ENCODE measurements at regions not wholly inside any gene's neighbourhood (a gene's known extent, or its start where the extent isn't known, plus 50 kb on each side); places are given as distances from the start of the nearest gene placed in this dataset.

- DNase-seq (ENCODE audit: low read depth, low spot score) (no peak), ATAC-seq (no peak)
- Histone ChIP-seq H3K4me3 (replicated peaks in 1 of 2; ENCODE audit: low read depth in 1 of 2, low read length in 2 of 2) (no peak overlapping the region), H3K27ac (ENCODE audit: low read depth, low read length) (no peak overlapping the region), H4K20me1 (ENCODE audit: insufficient read depth) (no peaks in the 10 kb centered on the region), H3K9ac (ENCODE audit: low read length) (no peak overlapping the region), H3K36me3 (ENCODE audit: control insufficient read depth in 1 of 2, insufficient read depth in 2 of 2, low read length in 2 of 2) (no peaks in the 10 kb centered on the region), H3K27me3 (ENCODE audit: insufficient read depth, low read length) (no peaks in the 10 kb centered on the region), H3K9me2 (ENCODE audit: insufficient read depth) (no peaks in the 10 kb centered on the region), H3K4me2 (ENCODE audit: low read length) (no peak overlapping the region), H3K4me1 (ENCODE audit: control insufficient read depth in 1 of 2, insufficient read depth in 2 of 2, low read length in 2 of 2) (no peaks in the 10 kb centered on the region), H3K9me3 (ENCODE audit: control insufficient read depth in 1 of 2, insufficient read depth in 1 of 2, low read depth in 1 of 2, low read length in 2 of 2) (peaks cover 8 to 35% of the 10 kb centered on the region in 2 experiments; a peak in 2 of 4 replicates), H2AFZ (ENCODE audit: low read depth, low read length, poor library complexity, severe bottlenecking) (no peak overlapping the region), H3K79me2 (ENCODE audit: insufficient read depth, low read length) (no peaks in the 10 kb centered on the region)
- ChIA-PET POLR2A (no interaction called here), CTCF (no interaction called here), RAD21 (ENCODE audit: low non-redundant PET in 1 of 2, low total read pairs in 2 of 2, uncharacterized antibody in 2 of 2, unreplicated experiment in 2 of 2) (no interaction called here)
- no TSS peak for BruUV-seq (replicated peaks)
- intact Hi-C loops (cut with micrococcal nuclease): no loop called here
- TF ChIP-seq REST (IDR thresholded peaks at IDR 0.05; ENCODE audit: low read depth) (no peak), FOSL1 (IDR thresholded peaks at IDR 0.05; ENCODE audit: low read depth) (no peak)
Measured at GRCh38 chr2:5925604-5926003, 233.4 kb downstream of the SOX11 start.

GRCh38 chr2:5926871-5927512 is 234.8 kb downstream of the SOX11 start:
- RAD21 ChIA-PET (ENCODE audit: low non-redundant PET in 1 of 2, low total read pairs in 2 of 2, uncharacterized antibody in 2 of 2, unreplicated experiment in 2 of 2): no interaction called here
- Histone ChIP-seq H3K27ac (ENCODE audit: low read depth, low read length) (no peak overlapping the region), H2AFZ (ENCODE audit: low read depth, low read length, poor library complexity, severe bottlenecking) (no peak overlapping the region), H3K4me2 (ENCODE audit: low read length) (no peak overlapping the region), H3K4me1 (ENCODE audit: control insufficient read depth in 1 of 2, insufficient read depth in 2 of 2, low read length in 2 of 2) (no peaks in the 10 kb centered on the region), H3K9ac (ENCODE audit: low read length) (no peak overlapping the region), H3K4me3 (replicated peaks in 1 of 2; ENCODE audit: low read depth in 1 of 2, low read length in 2 of 2) (no peak overlapping the region), H3K9me3 (ENCODE audit: control insufficient read depth in 1 of 2, insufficient read depth in 1 of 2, low read depth in 1 of 2, low read length in 2 of 2) (peaks cover 3 to 29% of the 10 kb centered on the region in 2 experiments; a peak in 2 of 4 replicates), H3K36me3 (ENCODE audit: control insufficient read depth in 1 of 2, insufficient read depth in 2 of 2, low read length in 2 of 2) (no peaks in the 10 kb centered on the region), H3K27me3 (ENCODE audit: insufficient read depth, low read length) (no peaks in the 10 kb centered on the region), H3K9me2 (ENCODE audit: insufficient read depth) (no peaks in the 10 kb centered on the region), H3K79me2 (ENCODE audit: insufficient read depth, low read length) (no peaks in the 10 kb centered on the region), H4K20me1 (ENCODE audit: insufficient read depth) (no peaks in the 10 kb centered on the region)
- no peak for DNase-seq (ENCODE audit: low read depth, low spot score)
- no peak for ATAC-seq
- intact Hi-C loops (cut with micrococcal nuclease): no loop called here
- POLR2A ChIA-PET: no interaction called here
- TF ChIP-seq TCF7L2 (IDR thresholded peaks at IDR 0.05; ENCODE audit: borderline replicate concordance, extremely low read depth, insufficient read depth, insufficient read length) (no peak), POLR2AphosphoS5 (IDR thresholded peaks at IDR 0.05; ENCODE audit: low read depth, low read length) (no peak), SRF (IDR thresholded peaks at IDR 0.05; ENCODE audit: low read depth) (no peak), ZBTB33 (IDR thresholded peaks at IDR 0.05; ENCODE audit: extremely low read depth, insufficient replicate concordance, low read length) (no peak), MAX (IDR thresholded peaks at IDR 0.05) (no peak), ZFX (IDR thresholded peaks at IDR 0.05) (no peak)
- no TSS peak for BruUV-seq (replicated peaks)
- CTCF ChIA-PET: no interaction called here

All from HCT116 (cell line).